Superior temporal gyrus (tissue), 1 donor: ENCODE measurements at regions not wholly inside any gene's neighbourhood (a gene's known extent, or its start where the extent isn't known, plus 50 kb on each side); places are given as distances from the start of the nearest gene placed in this dataset.
A peak's percentile ranks its signal among the peaks of the same experiment; 100 is the strongest.
"Not testable (repeated sequence)": the region's sequence is repeated elsewhere in the genome, so short reads cannot be mapped to it uniquely, and the experiment has no call there.

Experiments used
- DNase-seq: peaks from one replicate; pipeline ENCODE4 v3.0.0-alpha.2; 2016; ENCODE audit errors: extremely low spot score

DNA sequence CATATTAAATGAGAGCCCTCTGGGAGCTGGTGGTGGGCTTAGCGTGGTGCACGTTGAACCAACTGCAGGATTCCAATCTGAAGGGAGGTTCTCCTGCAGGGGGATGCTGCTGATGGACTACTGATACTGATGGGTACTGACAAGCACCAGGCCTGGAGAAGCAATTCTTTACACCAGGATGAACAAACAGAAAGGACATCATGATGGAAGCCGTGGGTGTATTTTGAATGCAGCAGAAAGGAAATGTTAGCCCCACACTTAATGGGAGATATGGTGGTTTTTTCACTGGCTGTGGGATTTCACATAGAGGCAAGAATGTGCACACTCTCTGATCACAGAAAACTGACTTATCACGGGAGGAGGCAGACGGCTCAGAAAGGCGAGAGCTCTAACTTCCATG lies 299.7 kb downstream of the TEX29 start:
- no peak for DNase-seq

DNA sequence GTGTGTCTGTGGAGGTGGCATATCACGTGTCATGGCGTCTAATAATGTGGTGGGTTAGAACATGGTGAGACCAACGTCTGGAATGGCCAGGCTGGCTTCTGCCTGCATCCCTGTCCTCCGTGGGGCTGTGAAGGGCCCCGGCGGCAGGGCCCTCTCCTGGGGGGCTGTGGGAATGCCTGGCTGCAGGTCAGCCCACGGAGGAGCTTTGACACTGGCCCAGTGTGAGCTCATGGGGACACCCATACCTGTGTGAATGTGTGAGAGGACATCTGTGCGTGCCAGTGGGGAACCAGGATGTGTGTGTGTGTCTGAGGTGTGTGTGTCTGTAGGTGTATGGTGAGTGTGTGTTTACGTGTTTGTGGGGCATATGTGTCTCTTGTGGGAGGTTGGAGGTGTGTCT lies 300.1 kb downstream of the TEX29 start:
- no peak for DNase-seq

DNA sequence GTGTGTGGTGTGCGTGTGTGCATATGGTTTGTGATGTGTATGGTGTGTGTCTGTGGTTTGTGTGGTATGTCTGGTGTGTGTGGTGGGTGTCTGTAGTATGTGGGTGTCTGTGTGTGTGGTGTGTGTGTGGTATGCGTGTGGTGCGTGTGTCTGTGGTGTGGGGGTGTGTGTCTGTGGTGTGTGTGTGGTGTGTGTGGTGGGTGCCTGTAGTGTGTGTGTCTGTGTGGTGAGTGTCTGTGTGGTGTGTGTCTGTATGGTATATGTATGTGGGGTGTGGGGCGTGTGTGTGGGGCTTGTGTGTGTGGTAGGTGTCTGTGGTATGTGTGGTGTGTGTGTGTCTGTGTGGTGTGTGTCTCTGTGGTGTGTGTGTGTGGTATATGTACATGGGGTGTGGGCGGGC lies 300.7 kb downstream of the TEX29 start:
- DNase-seq = no peak

DNA sequence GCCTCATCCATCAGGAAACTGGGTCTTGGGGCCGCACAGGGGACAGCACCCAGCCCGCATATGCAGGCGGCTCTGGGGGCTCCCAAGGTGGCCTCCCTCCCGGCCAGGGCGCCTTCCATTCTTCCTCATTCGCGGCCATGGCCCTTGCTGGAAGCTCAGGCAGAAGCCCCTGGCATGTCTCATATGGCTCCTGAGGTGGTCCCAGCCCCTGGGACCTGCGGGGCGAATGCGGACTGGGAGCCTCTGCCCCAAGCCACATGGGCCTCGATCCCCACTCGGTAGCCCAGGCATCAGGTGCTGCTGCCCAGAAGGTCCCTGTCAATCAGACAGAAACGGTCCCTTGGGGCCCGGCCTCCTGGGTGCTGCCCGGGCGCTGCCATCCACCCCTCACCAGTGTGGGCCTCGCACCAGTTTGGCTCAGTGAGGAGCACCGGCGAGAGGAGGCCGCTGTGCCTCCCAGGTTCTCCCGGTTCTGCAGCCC lies 301.6 kb downstream of the TEX29 start:
- no peak for DNase-seq

DNA sequence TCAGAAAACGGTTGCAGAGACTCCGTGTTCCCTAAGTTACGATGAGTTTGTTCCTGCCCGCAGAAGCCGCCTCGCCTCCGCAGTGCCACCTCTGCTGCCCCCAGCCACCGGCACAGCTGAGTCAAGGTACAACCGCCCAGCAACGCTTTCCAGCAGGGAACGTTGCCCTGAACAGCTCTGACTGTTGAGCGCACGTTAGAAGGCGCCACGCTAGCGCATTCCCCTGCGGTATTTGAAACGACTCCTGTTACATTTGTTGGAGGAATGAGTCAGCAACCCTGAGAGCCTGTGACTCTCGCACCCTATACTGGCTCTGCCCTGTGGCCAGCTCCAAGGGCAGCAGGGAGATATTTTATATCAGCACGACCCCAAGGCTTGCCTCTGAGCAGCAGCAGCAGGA lies 302.8 kb downstream of the TEX29 start:
- DNase-seq = no peak

DNA sequence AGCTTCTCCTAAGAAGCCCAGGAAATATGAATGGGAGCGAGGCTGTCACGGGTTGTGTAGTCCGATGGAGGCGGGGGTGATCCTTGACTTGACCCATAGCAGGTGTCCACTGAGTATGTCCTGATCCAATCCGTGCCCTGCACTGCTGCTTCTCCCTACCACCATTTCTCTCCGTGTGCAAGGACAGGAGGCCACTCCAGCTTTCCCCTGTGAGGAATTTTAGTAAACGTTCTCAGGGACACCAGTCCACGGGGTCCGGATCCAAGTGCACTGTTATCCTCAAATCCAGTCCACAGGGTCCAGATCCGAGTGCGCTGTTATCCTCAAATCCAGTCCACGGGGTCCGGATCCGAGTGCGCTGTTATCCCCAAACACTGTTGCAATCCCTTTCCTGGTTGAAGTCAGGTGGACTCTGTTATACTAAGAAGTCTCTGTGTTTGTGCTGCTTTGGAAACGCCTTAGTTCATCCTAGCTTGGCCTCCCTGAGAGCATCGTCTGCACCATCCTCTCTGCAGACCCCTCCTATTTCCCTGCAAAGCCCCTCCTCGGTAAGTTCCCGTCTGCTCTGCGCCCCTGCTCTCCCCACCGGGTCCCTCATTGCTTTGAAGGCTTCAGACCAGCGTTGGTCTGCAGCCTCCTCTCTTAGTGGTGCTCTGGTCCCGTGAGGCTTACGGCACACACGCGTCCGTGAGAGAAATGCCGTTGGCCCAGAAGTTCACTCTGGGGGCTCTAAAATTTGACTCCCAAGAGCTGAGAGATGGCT lies 303.5 kb downstream of the TEX29 start:
- DNase-seq = no peak

DNA sequence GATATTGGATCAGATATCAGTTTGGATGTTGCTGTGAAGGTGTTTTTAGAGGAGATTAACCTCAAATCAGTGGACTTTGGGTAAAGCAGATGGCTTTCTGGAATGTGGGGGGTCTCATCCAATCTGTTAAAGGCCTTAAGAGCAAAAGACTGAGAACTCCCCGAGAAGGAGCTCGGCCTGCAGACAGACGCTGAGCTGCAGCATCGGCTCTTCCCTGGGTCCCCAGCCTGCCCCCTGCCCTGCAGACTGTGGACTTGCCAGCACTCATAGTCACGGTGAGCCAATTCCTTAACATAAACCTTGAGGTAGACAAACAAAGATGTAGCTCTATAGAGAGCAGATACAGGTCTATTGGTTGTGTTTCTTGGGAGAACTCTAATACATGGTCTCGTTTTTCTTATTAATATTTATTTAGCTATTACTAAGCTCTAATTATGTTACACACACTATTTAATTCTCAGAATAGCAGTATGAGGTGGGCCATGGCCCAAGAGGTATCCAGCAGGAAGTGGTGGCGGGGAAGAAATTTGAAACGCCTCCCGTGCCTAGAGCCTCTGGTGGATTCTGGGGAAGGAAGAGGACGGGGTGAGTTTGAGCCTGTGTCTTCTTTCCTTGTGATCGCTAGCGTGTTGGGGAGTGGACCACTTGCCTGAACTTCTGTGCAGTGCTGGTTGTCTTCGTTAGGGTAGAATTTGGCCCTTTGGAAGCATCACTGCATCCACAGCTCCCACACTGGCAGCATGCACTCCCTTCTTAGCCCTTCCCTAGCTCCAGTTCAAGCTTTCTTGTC lies 305.3 kb downstream of the TEX29 start:
- no peak for DNase-seq

DNA sequence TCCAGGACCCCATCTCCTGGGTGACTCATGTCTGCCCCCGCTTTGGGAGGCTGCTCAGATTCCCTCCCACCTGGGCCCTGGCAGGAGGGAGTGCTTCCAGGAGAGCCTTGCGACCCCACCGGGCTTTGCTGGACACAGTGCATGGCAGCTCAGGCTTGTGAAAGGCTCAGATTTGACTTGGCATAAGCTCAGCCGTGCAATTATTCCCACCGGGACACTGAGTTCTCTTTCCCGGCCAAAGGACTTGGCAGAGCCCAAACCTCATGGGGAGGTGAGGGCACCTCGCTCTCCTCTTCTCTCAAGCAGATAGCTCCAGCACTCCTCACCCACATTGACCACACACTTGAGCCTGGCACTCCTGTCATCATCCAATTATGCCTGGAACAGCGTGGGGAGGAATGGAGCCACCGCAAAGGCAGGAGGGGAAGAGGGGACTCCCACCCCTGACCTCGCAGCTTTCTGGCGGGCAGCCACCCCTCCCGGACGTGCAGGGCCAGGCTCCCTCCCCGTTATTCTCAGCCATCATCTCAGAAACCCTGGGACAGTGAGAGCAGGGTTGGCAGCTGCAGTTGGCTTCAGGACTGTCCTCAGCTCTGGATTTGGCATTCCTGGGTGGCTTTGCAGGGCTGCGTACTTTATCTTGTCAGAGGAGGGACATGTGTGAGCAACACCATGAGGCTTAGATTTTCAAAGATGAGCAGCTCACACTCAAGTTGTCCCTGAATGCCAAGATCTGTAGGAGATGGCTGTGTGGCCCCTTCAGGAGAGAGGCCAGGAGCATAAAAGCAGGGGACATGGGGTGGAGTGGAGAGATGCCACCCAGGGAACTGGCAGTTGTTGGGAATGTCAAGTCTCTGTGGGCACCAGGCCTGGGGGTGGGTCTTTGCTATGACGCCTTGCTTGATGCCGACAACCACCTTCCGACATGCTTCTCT lies 306.2 kb downstream of the TEX29 start:
- no peak for DNase-seq

DNA sequence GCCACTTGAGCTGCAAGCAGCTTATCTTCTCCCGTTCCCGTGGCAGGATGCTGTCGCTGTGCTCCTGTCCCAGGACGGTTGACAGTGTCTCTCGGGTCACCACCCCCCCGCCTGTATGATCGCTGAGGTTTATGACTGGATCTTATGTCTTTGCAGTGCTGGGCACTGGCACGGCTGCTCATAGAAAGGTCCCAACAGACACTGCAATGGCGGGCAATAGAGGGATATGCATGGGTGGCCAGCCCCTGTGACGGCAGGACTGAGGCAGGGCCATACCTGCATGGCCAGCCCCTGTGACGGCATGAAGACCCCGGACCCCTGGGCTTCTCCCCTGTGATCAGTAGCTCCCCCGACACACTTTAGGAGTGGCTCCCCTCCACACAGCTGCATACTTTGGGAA lies 307.2 kb downstream of the TEX29 start:
- DNase-seq = no peak

DNA sequence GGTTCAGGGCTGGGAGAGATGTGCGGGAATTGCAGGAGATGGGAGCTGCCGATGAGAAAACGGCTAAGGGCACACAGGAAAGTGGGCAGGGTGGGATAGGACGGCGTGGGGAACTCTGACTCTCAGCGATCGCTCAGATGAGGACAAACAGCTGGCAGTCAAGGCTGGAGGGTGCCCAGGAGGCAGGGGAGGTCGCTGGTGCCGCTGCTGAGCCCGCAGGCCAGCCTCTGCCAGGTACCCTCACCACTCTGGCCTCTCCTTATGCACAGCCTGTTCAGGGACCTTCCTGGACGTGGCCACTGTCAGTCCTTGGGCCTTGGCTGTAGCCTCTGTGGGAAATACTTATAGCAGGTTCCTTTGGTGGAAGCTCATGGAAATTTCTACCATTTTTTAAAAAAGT lies 308.6 kb downstream of the TEX29 start:
- DNase-seq = no peak

DNA sequence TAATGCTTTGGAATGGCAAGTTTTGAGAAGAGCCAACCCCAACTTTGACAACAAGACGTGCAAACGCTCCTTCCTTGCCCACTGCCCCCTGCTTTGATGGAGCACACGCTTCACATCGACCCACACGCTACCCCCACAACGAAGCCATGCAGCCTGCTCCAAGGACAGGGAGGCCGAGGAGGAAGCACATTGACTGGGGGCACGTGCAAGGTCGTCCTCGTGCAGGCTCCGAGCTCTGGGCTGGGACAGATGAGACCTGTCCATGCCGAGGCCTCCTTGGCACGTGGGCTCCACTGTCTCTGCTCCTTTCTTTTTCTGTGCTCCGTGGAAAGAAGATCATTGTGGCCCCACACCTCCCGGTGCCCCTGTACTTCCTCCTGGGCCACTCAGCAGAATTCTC lies 309.0 kb downstream of the TEX29 start:
- no peak for DNase-seq

DNA sequence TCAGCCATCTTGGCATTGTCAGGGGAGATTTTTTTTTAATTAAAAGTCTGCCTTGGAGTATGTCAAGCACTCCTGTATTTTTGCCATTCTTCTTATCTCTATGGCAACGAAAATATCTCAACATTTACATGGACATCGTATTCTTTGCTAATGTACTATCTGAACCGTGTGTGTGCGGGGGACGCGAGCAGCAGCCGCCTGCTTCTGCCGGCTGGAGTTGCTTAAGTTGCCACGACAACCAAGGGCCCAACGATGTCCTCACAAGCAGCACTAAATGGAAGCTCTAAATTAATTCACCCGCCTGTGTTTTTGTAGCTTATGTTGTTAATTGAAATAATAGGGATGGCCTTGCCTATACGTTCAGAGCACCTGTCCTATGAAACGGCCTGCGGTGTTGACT lies 309.5 kb downstream of the TEX29 start:
- DNase-seq = peak; percentile 42

DNA sequence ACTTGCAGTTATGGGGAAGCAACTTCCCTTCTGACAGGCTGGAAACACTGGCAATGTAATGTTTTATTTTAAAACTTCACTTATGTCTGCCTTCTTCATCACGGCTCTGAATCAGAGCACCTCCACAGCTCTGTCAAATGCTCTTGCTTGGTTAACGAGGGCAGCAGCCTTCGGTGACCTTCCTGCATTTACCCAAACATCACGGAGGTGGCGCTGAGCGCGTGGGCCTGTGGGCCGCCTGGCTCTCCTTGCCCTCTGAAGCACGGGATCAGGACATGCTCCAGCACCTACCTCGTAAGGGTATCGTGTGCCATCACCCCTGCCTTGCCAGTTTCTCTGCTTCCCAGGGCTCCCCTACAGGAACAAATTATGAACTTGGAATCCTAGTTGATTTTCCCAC lies 310.0 kb downstream of the TEX29 start:
- no peak for DNase-seq

DNA sequence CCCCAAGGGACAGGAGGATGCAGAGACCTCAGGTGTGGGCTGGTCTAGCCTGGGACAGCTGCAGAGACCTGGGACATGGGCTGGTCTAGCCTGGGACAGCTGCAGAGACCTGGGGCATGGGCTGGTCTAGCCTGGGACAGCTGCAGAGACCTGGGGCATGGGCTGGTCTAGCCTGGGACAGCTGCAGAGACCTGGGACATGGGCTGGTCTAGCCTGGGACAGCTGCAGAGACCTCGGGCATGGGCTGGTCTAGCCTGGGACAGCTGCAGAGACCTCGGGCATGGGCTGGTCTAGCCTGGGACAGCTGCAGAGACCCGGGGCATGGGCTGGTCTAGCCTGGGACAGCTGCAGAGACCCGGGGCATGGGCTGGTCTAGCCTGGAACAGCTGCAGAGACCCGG lies 310.8 kb downstream of the TEX29 start:
- not testable (repeated sequence) for DNase-seq

DNA sequence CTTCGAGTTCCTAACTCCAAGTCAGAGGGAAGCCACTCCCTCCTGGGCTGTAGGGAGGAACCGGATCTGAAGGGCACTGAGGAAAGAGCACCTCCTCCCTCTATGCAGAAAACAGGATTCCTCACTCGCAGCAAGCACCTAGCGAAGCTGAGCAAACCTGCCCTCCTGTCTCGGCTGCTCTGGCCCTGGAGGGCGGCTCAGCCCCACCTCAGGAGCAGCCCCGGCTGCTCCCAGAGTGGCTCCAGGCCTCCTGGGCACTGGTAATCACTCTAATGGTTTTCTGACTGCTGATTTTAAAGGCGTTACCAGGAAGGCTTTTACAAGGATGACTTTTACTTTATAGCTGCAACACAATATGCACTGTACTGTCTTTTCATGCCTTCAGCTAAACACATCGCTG lies 312.5 kb downstream of the TEX29 start:
- no peak for DNase-seq

DNA sequence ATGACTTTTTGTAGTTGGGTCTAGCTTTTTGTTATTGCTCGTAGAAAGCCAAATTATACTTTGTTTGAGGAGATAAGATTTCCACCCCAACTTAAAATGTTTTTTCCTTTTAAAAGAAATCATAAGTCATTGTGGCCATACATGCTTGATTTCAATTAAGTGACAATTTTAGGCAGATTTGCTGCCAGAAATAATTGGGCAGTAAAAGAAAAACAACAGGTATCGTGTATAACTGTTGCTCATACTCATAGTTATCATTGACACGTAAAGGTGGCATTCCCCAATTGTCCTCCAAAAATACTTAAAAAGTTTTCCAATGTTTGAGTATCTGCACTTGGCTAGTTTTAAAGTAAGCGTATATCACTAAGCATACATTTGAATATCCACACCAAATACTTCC lies 313.0 kb downstream of the TEX29 start:
- DNase-seq = no peak

DNA sequence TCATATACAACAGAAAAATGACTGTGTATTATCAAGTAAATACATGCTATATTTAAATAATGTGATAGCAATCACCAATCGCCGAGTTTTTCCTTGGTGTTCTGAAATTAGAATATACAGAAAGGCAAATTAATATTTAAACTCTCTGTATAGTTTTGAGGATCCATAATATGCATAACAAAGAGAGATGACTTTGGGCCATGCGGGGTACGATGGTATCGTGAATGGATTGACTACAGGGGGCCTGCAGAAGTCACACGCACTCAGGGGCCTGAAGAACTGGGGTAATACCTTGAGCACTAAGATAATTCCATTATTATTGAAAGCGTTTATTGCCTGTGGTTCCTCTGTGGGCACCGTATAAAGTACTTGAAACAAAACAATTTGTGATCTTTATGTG lies 314.0 kb downstream of the TEX29 start:
- DNase-seq = no peak

DNA sequence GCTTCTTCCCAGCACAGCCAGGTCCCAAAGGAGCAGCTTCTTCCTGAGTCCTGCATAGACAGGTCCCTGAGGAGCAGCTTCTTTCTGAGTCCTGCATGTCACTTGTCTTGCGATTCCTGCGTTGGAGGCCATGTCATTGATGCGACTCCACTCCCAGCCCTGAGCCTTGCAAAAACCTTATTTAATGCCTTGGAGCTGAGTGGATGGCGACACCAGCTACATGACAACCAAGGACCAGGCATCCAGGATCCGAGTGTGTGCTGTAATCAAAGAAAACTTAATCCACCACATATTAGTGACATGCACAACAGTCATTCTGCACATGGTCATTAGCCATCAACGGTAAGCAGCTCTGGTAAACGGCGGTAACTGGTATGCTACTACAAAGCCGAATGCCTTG lies 315.8 kb downstream of the TEX29 start:
- DNase-seq = no peak

DNA sequence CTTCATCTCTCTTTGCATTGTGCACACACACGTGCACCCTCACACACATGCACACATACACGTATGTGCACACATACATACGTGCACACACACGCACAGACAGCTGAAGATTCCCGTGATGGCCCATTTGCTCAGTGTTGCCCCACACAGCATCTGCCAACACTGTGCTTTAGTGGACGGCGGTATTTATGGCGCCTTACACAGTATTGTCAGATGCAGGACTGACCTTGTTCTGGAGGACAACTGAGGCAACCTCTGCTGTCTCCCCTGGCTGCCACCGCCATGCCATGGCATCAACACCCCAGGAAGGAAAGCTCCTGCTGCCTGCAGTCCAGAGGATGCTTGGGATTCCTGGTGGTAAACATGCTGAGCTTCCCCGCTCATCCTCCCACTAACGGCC lies 316.4 kb downstream of the TEX29 start:
- no peak for DNase-seq

DNA sequence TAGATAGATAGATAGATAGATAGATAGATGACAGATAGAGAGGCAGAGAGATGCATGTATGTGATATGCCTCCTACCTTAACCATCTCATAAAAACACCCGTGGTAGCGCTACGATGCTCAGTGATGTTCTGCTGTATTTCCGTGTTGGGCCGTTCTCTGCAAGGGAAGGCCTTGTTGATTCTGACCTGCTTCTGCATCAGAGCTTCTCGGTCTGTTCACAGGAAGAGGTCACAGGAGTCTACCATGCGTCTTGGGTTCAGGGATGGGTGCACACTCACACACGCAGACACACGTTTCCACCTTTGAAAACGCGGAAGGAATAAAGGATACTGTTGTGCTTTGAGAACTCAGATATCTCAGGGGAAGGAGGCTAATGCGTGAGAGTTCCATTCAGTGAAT lies 316.9 kb downstream of the TEX29 start:
- no peak for DNase-seq

DNA sequence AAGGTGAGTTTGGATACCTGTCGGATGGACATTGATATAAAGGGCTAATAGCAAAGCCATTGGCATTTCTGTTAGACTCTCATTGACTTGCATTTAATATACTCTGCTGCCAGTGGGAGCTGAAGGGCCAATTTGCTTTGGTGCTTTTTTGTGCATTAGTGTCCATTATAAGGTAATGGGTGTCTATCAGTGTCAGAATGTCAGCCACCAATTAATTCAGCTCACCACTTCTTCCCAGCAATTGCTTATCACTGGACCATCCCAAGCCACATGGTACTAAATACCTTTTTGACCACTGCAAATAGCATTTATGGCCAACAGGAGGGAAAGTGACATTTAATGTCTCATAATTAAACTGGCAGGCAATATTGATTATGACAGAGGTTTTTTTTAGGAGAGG lies 317.8 kb downstream of the TEX29 start:
- no peak for DNase-seq

DNA sequence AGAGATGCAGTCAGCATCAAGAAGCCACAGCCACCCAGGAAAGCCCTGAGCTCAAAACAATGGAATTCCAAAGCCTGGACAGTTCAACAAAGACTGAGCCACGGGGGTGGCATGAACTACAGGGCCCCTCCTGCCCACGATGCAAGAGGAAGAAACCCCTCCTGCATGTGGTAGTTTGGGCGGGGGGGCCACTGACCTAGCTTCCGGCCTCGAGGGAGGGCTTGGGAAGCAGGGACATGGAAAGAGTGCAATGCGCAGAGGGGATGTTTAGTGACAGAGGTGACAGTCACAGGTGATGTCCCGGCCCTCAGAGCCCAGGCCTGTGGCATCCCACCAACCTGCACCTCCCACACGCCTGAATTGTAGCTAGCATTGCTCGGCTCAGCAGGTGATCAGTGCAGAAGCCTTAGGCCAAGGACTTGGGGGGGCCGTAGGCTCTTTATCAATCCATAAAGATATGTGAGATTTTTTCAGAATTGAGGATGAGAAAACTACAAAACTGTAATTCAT lies 318.8 kb downstream of the TEX29 start:
- DNase-seq = no peak
